Naive B cell (primary cell): ENCODE measurements at regions not wholly inside any gene's neighbourhood (a gene's known extent, or its start where the extent isn't known, plus 50 kb on each side); places are given as distances from the start of the nearest gene placed in this dataset.

Source experiments
- ATAC-seq, 2 donors: fragments of 150-1000 bp; cut with Tn5 transposase; 2 replicates each; pipeline ENCODE4 v1.10.0; 2021; ENCODE audit warnings: low read depth in 2 of 2, mild to moderate bottlenecking in 2 of 2, moderate library complexity in 2 of 2
- DNase-seq: peaks from one replicate; pipeline ENCODE4 v3.0.0; 2022
- H3K27ac Mint-ChIP-seq, 6 donors: one replicate each; pipeline ENCODE4 v1.8.0; 2020 to 2022; ENCODE audit warnings: mild to moderate bottlenecking in 6 of 6, mixed read lengths in 6 of 6, moderate library complexity in 5 of 6, inconsistent platforms in 2 of 6
- H3K27me3 Mint-ChIP-seq, 3 donors: one replicate each; pipeline ENCODE4 v1.8.0; 2021 to 2022; ENCODE audit warnings: mixed read lengths in 3 of 3, mild to moderate bottlenecking in 1 of 3
- H3K36me3 Mint-ChIP-seq, 2 donors: one replicate each; pipeline ENCODE4 v1.8.0; 2020 to 2022; ENCODE audit warnings: mixed read lengths in 2 of 2, inconsistent platforms in 1 of 2, mild to moderate bottlenecking in 1 of 2
- H3K4me1 Mint-ChIP-seq, 3 donors: one replicate each; pipeline ENCODE4 v1.8.0; 2020 to 2022; ENCODE audit warnings: mixed read lengths in 3 of 3, inconsistent platforms in 1 of 3, mild to moderate bottlenecking in 1 of 3, moderate library complexity in 1 of 3
- H3K4me3 Mint-ChIP-seq, 8 donors: one replicate each; pipeline ENCODE4 v1.8.0; 2020 to 2022; ENCODE audit warnings: mild to moderate bottlenecking in 8 of 8, mixed read lengths in 8 of 8, moderate library complexity in 8 of 8, inconsistent platforms in 2 of 8
- H3K9me3 Mint-ChIP-seq, 7 donors: one replicate each; pipeline ENCODE4 v1.8.0; 2020 to 2022; ENCODE audit warnings: mixed read lengths in 7 of 7, mild to moderate bottlenecking in 5 of 7, inconsistent platforms in 2 of 7, moderate library complexity in 1 of 7

DNA sequence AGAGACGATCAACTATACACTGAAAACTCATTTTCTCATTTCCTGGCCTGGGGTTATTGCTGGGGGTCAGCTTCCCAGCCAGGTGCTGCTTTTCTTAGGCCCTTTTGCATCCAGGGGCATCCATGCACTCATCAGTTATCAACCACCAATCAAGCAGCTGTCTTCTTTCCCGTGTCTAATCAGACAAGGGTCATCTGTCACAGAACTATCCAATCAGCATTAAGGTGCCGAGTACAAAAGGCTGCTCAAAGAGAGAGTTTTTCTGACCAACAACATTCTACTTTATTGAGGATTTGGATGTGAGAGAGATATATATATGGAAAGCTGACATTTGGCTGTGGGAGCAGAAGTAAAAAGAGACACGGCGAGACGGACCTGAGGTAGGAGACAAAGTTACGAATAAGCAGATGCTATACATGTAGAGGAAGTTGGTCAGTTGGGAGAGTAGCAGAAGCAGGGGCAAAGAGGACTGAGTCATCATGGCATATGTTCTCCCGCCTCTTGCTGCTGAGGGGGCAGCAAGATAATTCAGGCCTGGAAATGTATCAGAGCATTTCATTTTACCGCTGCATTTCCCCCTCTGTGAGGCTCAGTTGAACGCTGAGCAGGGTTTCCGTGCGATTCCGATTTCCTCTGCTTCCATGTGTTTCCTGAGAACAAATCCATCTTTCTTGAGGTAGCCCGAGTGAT is 129.3 kb downstream of the NUP35 start:
- Mint-ChIP-seq H3K27ac (peak overlapping the region in 1 of 6 donors; percentile 43), H3K9me3 (no peaks in the 10 kb centered on the region), H3K4me1 (no peaks in the 10 kb centered on the region), H3K36me3 (no peaks in the 10 kb centered on the region), H3K4me3 (no peak overlapping the region), H3K27me3 (no peaks in the 10 kb centered on the region)
- ATAC-seq (no peak), DNase-seq (no peak)

GRCh38 chr2:183255411-183255810 is 131.2 kb downstream of the NUP35 start:
- Mint-ChIP-seq H3K27me3 (no peaks in the 10 kb centered on the region), H3K27ac (no peak overlapping the region), H3K4me1 (no peaks in the 10 kb centered on the region), H3K36me3 (no peaks in the 10 kb centered on the region), H3K9me3 (no peaks in the 10 kb centered on the region), H3K4me3 (no peak overlapping the region)
- no peak for ATAC-seq
- DNase-seq = no peak

- no peak overlapping the region for H3K27ac Mint-ChIP-seq
- H3K36me3 Mint-ChIP-seq = no peaks in the 10 kb centered on the region
- no peak for DNase-seq
- no peaks in the 10 kb centered on the region for H3K4me1 Mint-ChIP-seq
- ATAC-seq = no peak
- no peak overlapping the region for H3K4me3 Mint-ChIP-seq
- peaks cover 0 to 11% (median 7%) of the 10 kb centered on the region in 7 donors for H3K9me3 Mint-ChIP-seq
- no peaks in the 10 kb centered on the region for H3K27me3 Mint-ChIP-seq
These were observed 135.7 kb downstream of the NUP35 start for GRCh38 chr2:183259921-183260320.

GRCh38 chr2:183260527-183260926 is 136.3 kb downstream of the NUP35 start:
- Mint-ChIP-seq H3K36me3 (no peaks in the 10 kb centered on the region), H3K9me3 (peaks cover 0 to 11% (median 7%) of the 10 kb centered on the region in 7 donors), H3K27ac (no peak overlapping the region), H3K27me3 (no peaks in the 10 kb centered on the region), H3K4me1 (no peaks in the 10 kb centered on the region), H3K4me3 (no peak overlapping the region)
- no peak for DNase-seq
- no peak for ATAC-seq

- no peak for DNase-seq
- H3K27me3 Mint-ChIP-seq = no peaks in the 10 kb centered on the region
- no peaks in the 10 kb centered on the region for H3K36me3 Mint-ChIP-seq
- peak overlapping the region in 1 of 8 donors; percentile 70 for H3K4me3 Mint-ChIP-seq
- H3K4me1 Mint-ChIP-seq = peaks cover 0 to 6% (median 0%) of the 10 kb centered on the region in 3 donors
- H3K27ac Mint-ChIP-seq = no peak overlapping the region
- no peak for ATAC-seq
- H3K9me3 Mint-ChIP-seq = peaks cover 0 to 19% (median 10%) of the 10 kb centered on the region in 7 donors
These were observed 140.8 kb downstream of the NUP35 start for GRCh38 chr2:183264890-183265535.

DNA sequence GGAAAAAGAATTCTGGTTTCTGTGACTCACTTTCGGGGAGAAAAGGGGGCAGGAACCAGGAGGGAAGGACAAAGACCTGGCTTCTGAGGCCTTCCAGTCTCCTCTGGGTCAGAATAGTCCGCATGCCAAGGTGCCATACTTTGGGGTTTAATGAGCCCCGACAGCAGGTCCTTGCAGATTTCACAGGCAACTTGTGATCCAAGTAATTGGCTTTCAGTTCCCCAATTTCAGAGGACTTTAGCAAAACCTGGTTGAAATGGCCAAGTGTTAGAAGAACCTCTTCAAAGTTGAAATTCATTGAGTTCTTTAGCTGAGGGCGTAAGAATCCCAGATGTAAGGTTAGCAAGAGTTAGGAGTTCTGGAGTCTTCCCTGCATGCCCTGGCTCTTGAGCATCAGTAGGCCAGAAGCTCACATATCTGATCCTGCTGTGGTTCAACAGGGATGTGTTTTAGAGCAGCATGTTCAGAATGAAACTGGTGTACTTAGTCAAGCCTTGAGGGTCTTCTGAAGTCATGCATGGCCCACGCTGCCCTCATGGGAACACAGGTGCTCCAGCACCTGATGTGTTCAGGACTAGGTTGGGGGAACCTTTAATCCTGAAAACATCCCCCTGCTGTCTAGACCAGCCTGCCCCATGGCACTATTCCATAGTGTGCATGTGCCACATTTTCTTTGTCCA is 143.0 kb downstream of the NUP35 start:
- Mint-ChIP-seq H3K36me3 (no peaks in the 10 kb centered on the region), H3K27me3 (no peaks in the 10 kb centered on the region), H3K27ac (peak overlapping the region in 1 of 6 donors; percentile 46), H3K4me3 (no peak overlapping the region), H3K9me3 (peaks cover 0 to 25% (median 12%) of the 10 kb centered on the region in 7 donors), H3K4me1 (peaks cover 0 to 6% (median 0%) of the 10 kb centered on the region in 3 donors)
- no peak for ATAC-seq
- no peak for DNase-seq

GRCh38 chr2:183269956-183270355 is 145.7 kb downstream of the NUP35 start:
- no peak overlapping the region for H3K4me3 Mint-ChIP-seq
- DNase-seq (no peak), ATAC-seq (no peak)
- H3K27me3 Mint-ChIP-seq = no peaks in the 10 kb centered on the region
- no peak overlapping the region for H3K27ac Mint-ChIP-seq
- peaks cover 0 to 25% (median 4%) of the 10 kb centered on the region in 7 donors for H3K9me3 Mint-ChIP-seq
- no peaks in the 10 kb centered on the region for H3K36me3 Mint-ChIP-seq
- H3K4me1 Mint-ChIP-seq = peaks cover 0 to 6% (median 0%) of the 10 kb centered on the region in 3 donors

DNA sequence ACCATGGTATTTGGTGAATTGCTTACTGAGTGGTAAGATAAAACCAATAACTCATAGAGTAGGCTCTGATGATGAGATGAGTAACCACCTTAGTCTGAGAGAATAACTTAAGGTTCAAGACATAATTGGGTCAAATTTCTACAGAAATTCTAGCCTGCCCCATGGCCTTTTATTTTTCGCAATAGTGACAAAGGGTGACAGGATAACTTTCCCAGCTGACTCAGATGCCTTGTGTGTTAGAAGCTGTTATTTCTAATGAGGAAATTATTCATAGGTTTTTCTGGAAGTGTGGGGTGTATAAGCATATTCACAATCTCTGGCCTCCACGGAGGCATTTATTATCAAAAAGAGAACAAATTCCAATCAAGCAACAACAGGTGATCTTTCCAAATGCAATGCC is 159.0 kb downstream of the NUP35 start:
- H3K4me3 Mint-ChIP-seq = no peak overlapping the region
- ATAC-seq (no peak), DNase-seq (no peak)
- no peaks in the 10 kb centered on the region for H3K36me3 Mint-ChIP-seq
- no peak overlapping the region for H3K27ac Mint-ChIP-seq
- H3K4me1 Mint-ChIP-seq = no peaks in the 10 kb centered on the region
- no peaks in the 10 kb centered on the region for H3K27me3 Mint-ChIP-seq
- peaks cover 0 to 9% (median 0%) of the 10 kb centered on the region in 7 donors for H3K9me3 Mint-ChIP-seq

DNA sequence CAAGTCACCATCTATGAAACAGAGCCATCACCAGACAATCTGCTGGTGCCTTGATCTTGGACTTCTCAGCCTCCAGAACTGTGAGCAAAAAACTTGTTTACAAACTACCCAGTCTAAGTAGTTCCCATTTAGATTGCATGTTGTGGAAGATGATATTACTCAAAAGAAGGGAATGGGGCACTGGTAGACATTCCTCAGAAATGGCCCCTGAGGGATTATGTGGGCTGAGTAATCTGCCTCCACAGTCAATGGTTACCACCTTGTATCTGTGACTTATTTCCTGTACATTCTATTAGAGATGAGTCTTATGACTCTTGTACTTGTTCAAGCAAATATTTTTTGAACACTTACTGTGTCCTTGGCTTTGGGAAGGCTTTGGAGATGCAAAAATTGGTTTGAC is 160.4 kb downstream of the NUP35 start:
- ATAC-seq = no peak
- Mint-ChIP-seq H3K9me3 (peaks cover 0 to 9% (median 0%) of the 10 kb centered on the region in 7 donors), H3K4me1 (no peaks in the 10 kb centered on the region), H3K36me3 (no peaks in the 10 kb centered on the region), H3K4me3 (no peak overlapping the region), H3K27ac (no peak overlapping the region), H3K27me3 (no peaks in the 10 kb centered on the region)
- no peak for DNase-seq

DNA sequence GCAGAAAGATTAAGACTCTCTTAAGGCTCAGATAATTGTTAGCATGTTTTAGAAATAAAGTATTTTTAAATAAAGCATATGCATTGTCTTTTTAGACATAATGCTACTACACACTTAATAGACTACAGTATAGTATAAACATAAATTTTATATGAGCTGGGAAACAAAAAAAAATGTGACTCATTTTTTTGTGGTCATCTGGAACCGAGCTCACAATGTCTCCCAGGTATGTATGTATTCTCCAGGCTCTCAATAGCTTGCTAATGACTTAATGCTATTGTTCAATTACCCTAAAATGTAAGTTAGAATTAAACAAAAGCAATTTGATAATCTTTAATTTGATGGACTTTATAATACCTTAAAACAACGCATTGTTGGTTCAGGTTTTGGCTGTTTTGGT is 167.2 kb downstream of the NUP35 start:
- DNase-seq (no peak), ATAC-seq (no peak)
- Mint-ChIP-seq H3K9me3 (peaks cover 0 to 9% (median 4%) of the 10 kb centered on the region in 7 donors), H3K4me1 (no peaks in the 10 kb centered on the region), H3K27ac (no peak overlapping the region), H3K4me3 (no peak overlapping the region), H3K27me3 (peaks cover 0 to 3% (median 0%) of the 10 kb centered on the region in 3 donors), H3K36me3 (no peaks in the 10 kb centered on the region)

DNA sequence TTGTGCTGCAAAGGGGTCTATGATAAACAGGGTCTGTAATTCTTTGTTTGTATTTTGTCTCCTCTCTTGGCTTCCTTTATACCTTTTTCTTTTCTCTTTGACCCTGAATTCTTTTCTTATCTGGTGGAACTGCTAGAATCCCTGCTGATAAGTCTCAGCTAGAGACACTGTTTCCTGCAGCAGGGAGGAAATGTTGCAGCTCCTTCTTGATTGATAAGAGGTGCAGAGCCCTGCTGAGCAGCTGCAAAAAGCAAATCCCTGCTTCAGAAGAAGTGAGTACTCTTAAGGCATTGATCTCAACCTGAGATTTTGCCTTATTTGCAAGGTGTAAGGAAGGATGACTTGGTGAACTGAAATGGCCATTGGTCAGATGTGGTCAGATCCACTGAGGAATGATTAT is 167.8 kb downstream of the NUP35 start:
- no peak overlapping the region for H3K4me3 Mint-ChIP-seq
- no peak overlapping the region for H3K27ac Mint-ChIP-seq
- DNase-seq (no peak), ATAC-seq (no peak)
- no peaks in the 10 kb centered on the region for H3K36me3 Mint-ChIP-seq
- H3K27me3 Mint-ChIP-seq = peaks cover 0 to 3% (median 0%) of the 10 kb centered on the region in 3 donors
- H3K4me1 Mint-ChIP-seq = no peaks in the 10 kb centered on the region
- peaks cover 0 to 7% (median 4%) of the 10 kb centered on the region in 7 donors for H3K9me3 Mint-ChIP-seq

DNA sequence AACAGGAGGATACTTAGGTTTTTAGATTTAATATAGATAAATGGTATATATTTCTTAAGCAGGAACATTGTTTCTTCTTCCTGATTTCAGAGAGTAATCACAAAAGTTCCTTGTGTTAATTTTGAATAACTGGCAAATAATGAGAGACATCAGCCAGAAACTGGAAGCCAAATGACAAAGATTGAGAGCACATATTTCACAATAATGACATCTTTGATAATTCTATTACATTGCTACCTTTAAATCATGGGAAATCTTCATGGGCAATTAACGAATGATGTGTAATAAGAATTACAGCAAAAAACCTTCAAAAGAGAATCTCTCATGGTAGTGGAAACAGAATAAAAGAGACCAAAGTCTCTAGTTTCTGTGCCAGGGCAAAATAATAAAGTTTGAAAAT is 215.1 kb downstream of the NUP35 start:
- peaks cover 0 to 19% (median 10%) of the 10 kb centered on the region in 7 donors for H3K9me3 Mint-ChIP-seq
- ATAC-seq (no peak), DNase-seq (no peak)

GRCh38 chr2:183341057-183341456 is 216.8 kb downstream of the NUP35 start:
- Mint-ChIP-seq H3K9me3 (peaks cover 0 to 18% (median 9%) of the 10 kb centered on the region in 7 donors), H3K27ac (no peak overlapping the region), H3K27me3 (peaks cover 0 to 4% (median 0%) of the 10 kb centered on the region in 3 donors), H3K4me1 (no peaks in the 10 kb centered on the region), H3K4me3 (no peak overlapping the region), H3K36me3 (peaks cover 0 to 12% of the 10 kb centered on the region in 2 donors)
- DNase-seq (no peak), ATAC-seq (no peak)

More for the DNA sequence above, 215.1 kb downstream of the NUP35 start:
- Mint-ChIP-seq H3K4me3 (no peak overlapping the region), H3K27me3 (peaks cover 0 to 4% (median 0%) of the 10 kb centered on the region in 3 donors), H3K4me1 (no peaks in the 10 kb centered on the region), H3K36me3 (peaks cover 0 to 12% of the 10 kb centered on the region in 2 donors), H3K27ac (peak overlapping the region in 1 of 6 donors; percentile 6)

- Mint-ChIP-seq H3K4me1 (peaks cover 0 to 2% (median 0%) of the 10 kb centered on the region in 3 donors), H3K36me3 (no peaks in the 10 kb centered on the region), H3K27ac (no peak overlapping the region), H3K27me3 (peaks cover 0 to 1% (median 0%) of the 10 kb centered on the region in 3 donors), H3K4me3 (no peak overlapping the region), H3K9me3 (peaks cover 0 to 3% (median 0%) of the 10 kb centered on the region in 7 donors)
- DNase-seq (no peak), ATAC-seq (no peak)
These were observed 223.7 kb downstream of the NUP35 start for GRCh38 chr2:183347969-183348368.
